Effector memory CD8-positive, alpha-beta T cell (primary cell): ENCODE measurements at regions not wholly inside any gene's neighbourhood (a gene's known extent, or its start where the extent isn't known, plus 50 kb on each side); places are given as distances from the start of the nearest gene placed in this dataset.

ENCODE experiments used
- ATAC-seq: fragments of 150-1000 bp; cut with Tn5 transposase; replicated peaks from 2 replicates; pipeline ENCODE4 v1.10.0; 2021; ENCODE audit warnings: mild to moderate bottlenecking, moderate library complexity
- DNase-seq, 3 experiments: peaks; one replicate each; pipeline ENCODE4 v3.0.0; 2021
- H3K27ac Mint-ChIP-seq, 2 donors: one replicate each; pipeline ENCODE4 v1.8.0; 2022; ENCODE audit warnings: mild to moderate bottlenecking in 2 of 2, mixed read lengths in 2 of 2, moderate library complexity in 2 of 2
- H3K27me3 Mint-ChIP-seq, 2 donors: one replicate each; pipeline ENCODE4 v1.8.0; 2022; ENCODE audit warnings: mixed read lengths in 2 of 2
- H3K36me3 Mint-ChIP-seq: one replicate; pipeline ENCODE4 v1.8.0; 2022; ENCODE audit warnings: mild to moderate bottlenecking, moderate library complexity, mixed read lengths; ENCODE audit not compliant: insufficient read depth
- H3K4me1 Mint-ChIP-seq, 2 donors: one replicate each; pipeline ENCODE4 v1.8.0; 2022; ENCODE audit warnings: low read depth in 2 of 2, mixed read lengths in 2 of 2
- H3K4me3 Mint-ChIP-seq, 2 donors: one replicate each; pipeline ENCODE4 v1.8.0; 2022; ENCODE audit warnings: mild to moderate bottlenecking in 2 of 2, mixed read lengths in 2 of 2, moderate library complexity in 2 of 2
- H3K9me3 Mint-ChIP-seq, 2 donors: one replicate each; pipeline ENCODE4 v1.8.0; 2022; ENCODE audit warnings: mixed read lengths in 2 of 2

GRCh38 chr5:106135473-106135872 lies 1535.3 kb downstream of the EFNA5 start:
- no peak for DNase-seq
- peaks cover 2% of the 10 kb centered on the region for H3K36me3 Mint-ChIP-seq
- H3K4me3 Mint-ChIP-seq, result no peak overlapping the region
- H3K9me3 Mint-ChIP-seq, result peaks cover 0 to 4% of the 10 kb centered on the region in 2 donors
- H3K4me1 Mint-ChIP-seq, result no peaks in the 10 kb centered on the region
- H3K27ac Mint-ChIP-seq, result no peak overlapping the region
- ATAC-seq, result no peak
- H3K27me3 Mint-ChIP-seq, result no peaks in the 10 kb centered on the region

- Mint-ChIP-seq H3K9me3 (peaks cover 0 to 4% of the 10 kb centered on the region in 2 donors), H3K4me1 (no peaks in the 10 kb centered on the region), H3K27me3 (no peaks in the 10 kb centered on the region), H3K27ac (no peak overlapping the region), H3K36me3 (peaks cover 2% of the 10 kb centered on the region), H3K4me3 (no peak overlapping the region)
- DNase-seq (no peak), ATAC-seq (no peak)
These were observed 1536.2 kb downstream of the EFNA5 start for GRCh38 chr5:106134549-106134948.

GRCh38 chr5:106127985-106128384 lies 1542.8 kb downstream of the EFNA5 start:
- H3K27me3 Mint-ChIP-seq, result no peaks in the 10 kb centered on the region
- H3K27ac Mint-ChIP-seq, result no peak overlapping the region
- ATAC-seq (no peak), DNase-seq (no peak)
- H3K9me3 Mint-ChIP-seq, result no peaks in the 10 kb centered on the region
- no peaks in the 10 kb centered on the region for H3K4me1 Mint-ChIP-seq
- H3K36me3 Mint-ChIP-seq, result no peaks in the 10 kb centered on the region
- H3K4me3 Mint-ChIP-seq, result no peak overlapping the region

GRCh38 chr5:106127341-106127781 lies 1543.4 kb downstream of the EFNA5 start:
- H3K36me3 Mint-ChIP-seq, result no peaks in the 10 kb centered on the region
- no peak for ATAC-seq
- no peak overlapping the region for H3K4me3 Mint-ChIP-seq
- H3K4me1 Mint-ChIP-seq, result no peaks in the 10 kb centered on the region
- no peaks in the 10 kb centered on the region for H3K27me3 Mint-ChIP-seq
- DNase-seq, result no peak
- peaks cover 0 to 6% of the 10 kb centered on the region in 2 donors for H3K9me3 Mint-ChIP-seq
- no peak overlapping the region for H3K27ac Mint-ChIP-seq

GRCh38 chr5:106121972-106122605 lies 1548.6 kb downstream of the EFNA5 start:
- DNase-seq (no peak), ATAC-seq (no peak)
- H3K27ac Mint-ChIP-seq, result no peak overlapping the region
- no peaks in the 10 kb centered on the region for H3K4me1 Mint-ChIP-seq
- H3K4me3 Mint-ChIP-seq, result no peak overlapping the region
- H3K36me3 Mint-ChIP-seq, result no peaks in the 10 kb centered on the region
- H3K27me3 Mint-ChIP-seq, result no peaks in the 10 kb centered on the region
- peaks cover 6 to 18% of the 10 kb centered on the region in 2 donors for H3K9me3 Mint-ChIP-seq

GRCh38 chr5:106116682-106117081 lies 1554.1 kb downstream of the EFNA5 start:
- no peak overlapping the region for H3K27ac Mint-ChIP-seq
- H3K4me1 Mint-ChIP-seq, result no peaks in the 10 kb centered on the region
- no peaks in the 10 kb centered on the region for H3K36me3 Mint-ChIP-seq
- DNase-seq, result no peak
- ATAC-seq, result no peak
- H3K27me3 Mint-ChIP-seq, result no peaks in the 10 kb centered on the region
- H3K9me3 Mint-ChIP-seq, result peaks cover 9 to 28% of the 10 kb centered on the region in 2 donors
- no peak overlapping the region for H3K4me3 Mint-ChIP-seq

- no peak for DNase-seq
- Mint-ChIP-seq H3K36me3 (no peaks in the 10 kb centered on the region), H3K4me3 (no peak overlapping the region), H3K4me1 (no peaks in the 10 kb centered on the region), H3K9me3 (peaks cover 8 to 23% of the 10 kb centered on the region in 2 donors), H3K27me3 (no peaks in the 10 kb centered on the region), H3K27ac (no peak overlapping the region)
- no peak for ATAC-seq
These were observed 1556.8 kb downstream of the EFNA5 start for GRCh38 chr5:106113922-106114321.

- no peaks in the 10 kb centered on the region for H3K36me3 Mint-ChIP-seq
- H3K27ac Mint-ChIP-seq, result no peak overlapping the region
- H3K27me3 Mint-ChIP-seq, result no peaks in the 10 kb centered on the region
- ATAC-seq, result no peak
- H3K9me3 Mint-ChIP-seq, result no peaks in the 10 kb centered on the region
- DNase-seq, result no peak
- H3K4me3 Mint-ChIP-seq, result no peak overlapping the region
- no peaks in the 10 kb centered on the region for H3K4me1 Mint-ChIP-seq
These were observed 1564.4 kb downstream of the EFNA5 start for GRCh38 chr5:106106384-106106783.

GRCh38 chr5:106097340-106097739 lies 1573.4 kb downstream of the EFNA5 start:
- no peak overlapping the region for H3K27ac Mint-ChIP-seq
- no peaks in the 10 kb centered on the region for H3K4me1 Mint-ChIP-seq
- ATAC-seq (no peak), DNase-seq (no peak)
- no peaks in the 10 kb centered on the region for H3K36me3 Mint-ChIP-seq
- no peaks in the 10 kb centered on the region for H3K27me3 Mint-ChIP-seq
- peaks cover 0 to 10% of the 10 kb centered on the region in 2 donors for H3K9me3 Mint-ChIP-seq
- H3K4me3 Mint-ChIP-seq, result no peak overlapping the region

- no peak overlapping the region for H3K4me3 Mint-ChIP-seq
- no peaks in the 10 kb centered on the region for H3K27me3 Mint-ChIP-seq
- no peaks in the 10 kb centered on the region for H3K36me3 Mint-ChIP-seq
- no peak for ATAC-seq
- no peak for DNase-seq
- H3K9me3 Mint-ChIP-seq, result peaks cover 0 to 10% of the 10 kb centered on the region in 2 donors
- H3K27ac Mint-ChIP-seq, result no peak overlapping the region
- H3K4me1 Mint-ChIP-seq, result no peaks in the 10 kb centered on the region
These were observed 1575.9 kb downstream of the EFNA5 start for GRCh38 chr5:106094839-106095238.

GRCh38 chr5:106094204-106094607 lies 1576.5 kb downstream of the EFNA5 start:
- H3K27ac Mint-ChIP-seq, result no peak overlapping the region
- H3K36me3 Mint-ChIP-seq, result no peaks in the 10 kb centered on the region
- no peak for DNase-seq
- no peaks in the 10 kb centered on the region for H3K4me1 Mint-ChIP-seq
- H3K9me3 Mint-ChIP-seq, result peaks cover 0 to 10% of the 10 kb centered on the region in 2 donors
- H3K4me3 Mint-ChIP-seq, result no peak overlapping the region
- H3K27me3 Mint-ChIP-seq, result no peaks in the 10 kb centered on the region
- no peak for ATAC-seq

GRCh38 chr5:106093134-106093533 lies 1577.6 kb downstream of the EFNA5 start:
- no peak for ATAC-seq
- no peaks in the 10 kb centered on the region for H3K4me1 Mint-ChIP-seq
- no peak for DNase-seq
- no peaks in the 10 kb centered on the region for H3K27me3 Mint-ChIP-seq
- H3K27ac Mint-ChIP-seq, result no peak overlapping the region
- H3K9me3 Mint-ChIP-seq, result peaks cover 0 to 1% of the 10 kb centered on the region in 2 donors
- no peaks in the 10 kb centered on the region for H3K36me3 Mint-ChIP-seq
- H3K4me3 Mint-ChIP-seq, result no peak overlapping the region

GRCh38 chr5:106092455-106092854 lies 1578.3 kb downstream of the EFNA5 start:
- Mint-ChIP-seq H3K4me1 (no peaks in the 10 kb centered on the region), H3K36me3 (no peaks in the 10 kb centered on the region), H3K9me3 (peaks cover 0 to 1% of the 10 kb centered on the region in 2 donors), H3K27ac (no peak overlapping the region), H3K27me3 (no peaks in the 10 kb centered on the region), H3K4me3 (no peak overlapping the region)
- ATAC-seq (no peak), DNase-seq (no peak)

GRCh38 chr5:106089073-106089472 lies 1581.7 kb downstream of the EFNA5 start:
- ATAC-seq, result no peak
- H3K27me3 Mint-ChIP-seq, result no peaks in the 10 kb centered on the region
- H3K27ac Mint-ChIP-seq, result no peak overlapping the region
- DNase-seq, result no peak
- peaks cover 0 to 6% of the 10 kb centered on the region in 2 donors for H3K9me3 Mint-ChIP-seq
- no peaks in the 10 kb centered on the region for H3K4me1 Mint-ChIP-seq
- H3K4me3 Mint-ChIP-seq, result no peak overlapping the region
- no peaks in the 10 kb centered on the region for H3K36me3 Mint-ChIP-seq
